ENCODE measurements at regions not wholly inside any gene's neighbourhood (a gene's known extent, or its start where the extent isn't known, plus 50 kb on each side); places are given as distances from the start of the nearest gene placed in this dataset.

DNA sequence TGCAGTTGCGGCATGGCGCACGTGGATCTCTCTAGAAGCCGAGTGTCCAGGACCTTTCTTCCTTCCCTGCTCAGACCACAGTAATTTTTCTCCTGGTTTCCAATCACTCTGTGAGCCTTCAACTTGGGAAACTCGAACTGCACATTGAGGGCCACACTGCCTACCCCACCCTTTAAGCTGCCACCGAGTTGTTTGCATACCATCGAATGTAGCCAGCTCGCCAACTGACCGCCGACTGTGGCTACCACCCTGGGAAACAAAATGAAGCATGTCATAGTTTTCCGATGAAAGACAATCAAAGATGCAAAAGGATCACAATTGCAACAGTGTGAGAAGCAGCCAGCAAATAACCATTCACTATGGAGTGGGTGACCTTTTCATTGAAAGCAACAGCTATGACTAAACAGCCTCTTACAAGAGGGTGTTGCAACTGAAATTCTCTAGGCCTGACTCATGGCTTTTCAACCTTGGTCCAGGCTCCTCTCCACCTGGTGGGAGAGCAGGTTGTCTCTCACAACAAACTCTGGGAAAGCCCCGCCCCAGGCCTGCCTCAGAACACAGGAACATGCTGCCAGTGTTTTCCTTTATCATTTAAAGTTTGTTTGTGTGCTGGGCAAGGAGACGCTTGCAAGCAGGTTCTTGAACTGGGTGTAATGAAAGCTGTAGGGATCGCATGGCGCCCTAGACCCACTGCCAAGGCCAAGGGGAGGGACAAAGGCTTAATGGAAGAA lies 141.7 kb upstream of the SERP2 start:
- TF ChIP-seq, protein P1, sequence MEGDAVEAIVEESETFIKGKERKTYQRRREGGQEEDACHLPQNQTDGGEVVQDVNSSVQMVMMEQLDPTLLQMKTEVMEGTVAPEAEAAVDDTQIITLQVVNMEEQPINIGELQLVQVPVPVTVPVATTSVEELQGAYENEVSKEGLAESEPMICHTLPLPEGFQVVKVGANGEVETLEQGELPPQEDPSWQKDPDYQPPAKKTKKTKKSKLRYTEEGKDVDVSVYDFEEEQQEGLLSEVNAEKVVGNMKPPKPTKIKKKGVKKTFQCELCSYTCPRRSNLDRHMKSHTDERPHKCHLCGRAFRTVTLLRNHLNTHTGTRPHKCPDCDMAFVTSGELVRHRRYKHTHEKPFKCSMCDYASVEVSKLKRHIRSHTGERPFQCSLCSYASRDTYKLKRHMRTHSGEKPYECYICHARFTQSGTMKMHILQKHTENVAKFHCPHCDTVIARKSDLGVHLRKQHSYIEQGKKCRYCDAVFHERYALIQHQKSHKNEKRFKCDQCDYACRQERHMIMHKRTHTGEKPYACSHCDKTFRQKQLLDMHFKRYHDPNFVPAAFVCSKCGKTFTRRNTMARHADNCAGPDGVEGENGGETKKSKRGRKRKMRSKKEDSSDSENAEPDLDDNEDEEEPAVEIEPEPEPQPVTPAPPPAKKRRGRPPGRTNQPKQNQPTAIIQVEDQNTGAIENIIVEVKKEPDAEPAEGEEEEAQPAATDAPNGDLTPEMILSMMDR (IDR thresholded peaks at IDR 0.05; ENCODE audit: borderline replicate concordance, insufficient read depth, low read depth, low read length) = no peak
- H3K4me3 ChIP-seq (ENCODE audit: low read depth, low read length) = no peak overlapping the region

DNA sequence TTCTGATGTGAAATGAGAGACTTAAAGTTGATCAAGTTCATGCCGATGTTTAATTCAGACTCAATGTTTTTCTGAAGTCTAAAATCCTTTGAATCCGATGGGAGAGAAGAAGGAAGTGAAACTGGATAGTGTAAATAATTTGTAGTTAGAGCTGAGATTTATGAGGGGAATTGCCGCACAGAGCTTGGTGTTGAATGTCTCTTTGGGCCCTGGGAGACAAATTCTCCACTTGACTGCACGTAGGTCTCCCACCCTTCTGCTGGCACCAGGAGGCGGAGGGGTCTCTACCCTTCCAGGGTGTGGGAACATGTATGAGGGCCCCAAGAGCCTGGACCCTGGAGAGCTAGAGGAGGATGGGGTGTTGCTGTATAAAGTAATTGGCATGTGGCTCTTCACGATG lies 140.8 kb upstream of the SERP2 start:
- TF ChIP-seq, protein P1 (IDR thresholded peaks at IDR 0.05; ENCODE audit: borderline replicate concordance, insufficient read depth, low read depth, low read length) = no peak
- no peak overlapping the region for H3K4me3 ChIP-seq (ENCODE audit: low read depth, low read length)

DNA sequence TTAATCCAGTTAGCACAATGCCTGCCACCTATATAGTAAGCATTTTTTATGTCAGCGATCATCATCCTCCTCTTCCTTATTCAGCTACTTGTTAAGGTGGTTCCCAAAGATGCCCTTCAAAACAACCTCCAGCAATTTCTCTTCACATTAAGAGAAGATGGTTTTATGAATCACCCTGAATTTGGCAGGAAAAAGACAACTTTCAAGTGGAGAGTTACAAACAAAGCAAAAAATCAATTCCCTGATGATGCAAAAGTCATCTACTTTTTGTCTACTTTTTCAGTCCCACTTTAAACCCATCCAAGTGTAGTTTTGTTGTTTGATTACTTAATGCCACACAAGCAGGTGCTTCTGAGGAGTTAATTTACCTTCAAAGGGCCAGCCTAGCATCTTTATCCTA lies 139.1 kb upstream of the SERP2 start:
- TF ChIP-seq, protein P1 (IDR thresholded peaks at IDR 0.05; ENCODE audit: borderline replicate concordance, insufficient read depth, low read depth, low read length) = no peak

DNA sequence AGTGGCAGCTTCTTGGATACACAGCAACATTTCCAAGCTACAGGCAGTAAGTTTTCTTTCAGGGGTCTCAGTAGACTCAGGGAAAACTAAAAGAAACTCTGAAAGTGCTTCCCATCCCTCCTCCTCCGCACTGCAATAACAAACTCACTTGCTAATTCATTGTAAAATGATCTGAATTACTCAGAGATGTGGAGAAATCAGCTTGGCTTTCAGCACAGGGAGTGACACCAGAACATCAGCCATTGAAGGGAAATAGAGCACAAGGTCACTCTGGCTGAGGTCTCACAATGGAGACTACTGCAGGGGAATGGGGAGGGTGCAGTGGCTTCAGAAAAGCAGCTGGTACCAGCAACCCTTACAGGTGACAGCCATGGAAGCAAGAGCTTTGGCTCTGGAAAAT lies 137.3 kb upstream of the SERP2 start:
- TF ChIP-seq, protein P1 (IDR thresholded peaks at IDR 0.05; ENCODE audit: borderline replicate concordance, insufficient read depth, low read depth, low read length) = no peak
- no peak overlapping the region for H3K4me3 ChIP-seq (ENCODE audit: low read depth, low read length)

More for the DNA sequence above, 139.1 kb upstream of the SERP2 start:
- no peak overlapping the region for H3K4me3 ChIP-seq (ENCODE audit: low read depth, low read length)

DNA sequence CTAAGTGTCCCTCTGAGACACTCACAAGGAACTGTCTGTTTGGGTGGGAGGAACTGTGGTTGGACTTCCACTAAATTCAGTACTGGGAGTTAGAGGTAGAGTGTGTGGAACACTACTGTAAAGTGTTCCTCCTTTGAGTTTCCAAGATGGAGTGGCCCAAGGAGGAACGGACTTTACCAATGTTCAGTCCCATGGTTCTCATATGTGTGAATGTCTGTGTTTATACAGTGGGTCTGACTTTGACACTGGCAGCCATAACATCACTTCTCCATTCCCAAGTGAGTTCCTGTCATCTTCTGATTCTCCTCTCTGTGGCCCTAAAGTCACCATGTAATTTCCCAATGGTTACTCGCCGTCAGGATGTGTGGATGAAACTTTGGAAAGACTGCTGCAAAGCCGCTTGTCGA lies 136.8 kb upstream of the SERP2 start:
- TF ChIP-seq, protein P1 (IDR thresholded peaks at IDR 0.05; ENCODE audit: borderline replicate concordance, insufficient read depth, low read depth, low read length) = no peak
- no peak overlapping the region for H3K4me3 ChIP-seq (ENCODE audit: low read depth, low read length)

DNA sequence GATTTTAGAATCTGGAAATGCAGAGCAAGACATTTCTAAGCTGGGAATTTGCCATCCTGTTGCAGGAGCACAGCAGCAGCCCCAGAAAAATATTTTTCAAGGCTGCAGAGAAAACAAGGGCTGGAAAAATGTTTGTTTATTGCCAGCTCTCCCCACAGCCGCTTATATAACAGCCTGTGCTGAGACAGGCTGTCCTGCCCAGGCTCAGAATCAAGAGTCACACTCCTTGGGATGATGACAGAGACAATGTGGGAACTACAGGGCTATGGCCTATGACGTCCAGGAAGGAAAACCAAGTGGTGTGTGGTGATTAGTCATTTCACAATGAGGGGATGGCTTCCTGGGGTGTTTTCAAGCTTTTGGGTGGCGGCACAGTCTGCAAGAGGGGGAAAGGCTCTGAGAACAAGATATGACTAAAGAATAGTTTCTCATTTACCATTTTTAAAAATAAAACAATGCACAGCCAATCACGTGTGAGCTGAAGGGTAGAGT lies 136.3 kb upstream of the SERP2 start:
- no peak overlapping the region for H3K4me3 ChIP-seq (ENCODE audit: low read depth, low read length)

More for the DNA sequence above, 136.3 kb upstream of the SERP2 start:
- TF ChIP-seq, protein P1 (IDR thresholded peaks at IDR 0.05; ENCODE audit: borderline replicate concordance, insufficient read depth, low read depth, low read length) = no peak
